GM10266 (cell line): ENCODE measurements at regions not wholly inside any gene's neighbourhood (a gene's known extent, or its start where the extent isn't known, plus 50 kb on each side); places are given as distances from the start of the nearest gene placed in this dataset.
"Not testable (repeated sequence)": the region's sequence is repeated elsewhere in the genome, so short reads cannot be mapped to it uniquely, and the experiment has no call there.

ENCODE experiments used
- DNase-seq: peaks from one replicate; pipeline ENCODE4 v3.0.0; 2012; ENCODE audit errors: extremely low spot score
- CTCF ChIP-seq: IDR thresholded peaks from 2 replicates; pipeline ENCODE4 v1.5.1; 2012; ENCODE audit warnings: mild to moderate bottlenecking, low read depth; ENCODE audit not compliant: control insufficient read depth, insufficient read depth; ENCODE audit errors: missing control alignments

GRCh38 chr10:30688456-30688855, 58.9 kb upstream of the LYZL2 start:
- TF ChIP-seq CTCF: no peak
- DNase-seq: no peak

- DNase-seq: peak; percentile 58
- TF ChIP-seq CTCF: peak; percentile 83
Observed at GRCh38 chr10:30687698-30688213, 58.2 kb upstream of the LYZL2 start.

DNA sequence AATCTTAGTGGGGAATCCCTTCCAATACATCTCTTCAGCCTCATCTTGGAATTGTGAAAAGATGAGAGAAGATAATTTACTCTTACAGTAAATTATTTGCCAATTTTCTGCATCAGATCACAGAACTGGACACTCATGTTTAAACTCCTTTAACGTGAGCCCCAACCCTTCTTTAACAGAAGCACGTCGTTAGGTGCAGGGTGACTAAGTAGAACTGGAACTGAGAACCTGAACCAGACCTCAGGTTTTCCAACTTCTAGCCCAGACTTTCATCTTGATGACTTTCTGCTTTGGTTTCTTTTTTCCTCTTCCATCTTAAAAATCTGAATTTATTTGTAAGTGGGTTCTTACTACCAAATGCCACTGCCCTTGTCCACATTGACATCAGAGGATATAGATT, 57.2 kb upstream of the LYZL2 start:
- no peak for TF ChIP-seq CTCF
- no peak for DNase-seq

DNA sequence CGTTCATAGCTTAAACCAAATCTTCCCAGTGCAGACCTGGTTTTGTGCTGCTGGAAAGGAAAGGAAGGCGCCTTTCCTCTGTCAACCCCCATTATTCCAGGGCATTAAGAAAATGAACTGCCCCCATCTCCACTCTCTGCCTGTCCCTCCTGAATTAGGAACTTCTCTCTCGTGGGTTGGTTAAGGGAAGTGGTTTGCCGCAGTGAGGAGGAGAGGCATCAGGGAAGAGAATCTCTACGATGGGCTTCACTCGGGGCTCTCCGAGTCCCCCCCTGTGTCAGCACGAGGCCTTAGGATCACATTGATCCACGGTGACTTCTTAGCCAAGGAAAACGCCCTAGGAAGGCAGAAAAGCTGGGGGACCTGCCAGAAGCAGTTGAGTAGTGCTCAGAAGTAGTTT, 53.9 kb upstream of the LYZL2 start:
- no peak for TF ChIP-seq CTCF
- DNase-seq: no peak

GRCh38 chr10:30682377-30683199, 53.0 kb upstream of the LYZL2 start:
- DNase-seq: not testable (repeated sequence)

DNA sequence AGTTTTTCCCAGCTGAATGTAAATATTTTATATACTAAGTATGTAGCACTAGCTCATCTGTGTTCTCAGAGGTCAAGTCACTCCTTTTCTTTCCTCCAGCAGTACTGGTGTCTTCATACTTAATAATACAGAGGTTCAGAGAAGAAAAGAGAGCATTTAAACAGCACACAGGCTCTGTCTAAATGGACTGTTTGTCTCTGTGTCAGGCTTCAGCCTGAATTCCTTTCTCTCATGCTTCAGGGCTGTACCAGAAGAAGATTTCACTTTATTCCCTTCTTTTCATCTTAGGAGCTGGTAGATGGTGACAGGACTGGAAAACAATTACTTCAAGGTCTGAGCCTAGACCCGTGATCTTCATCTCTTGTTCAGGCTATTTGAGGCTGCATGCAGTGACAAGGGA, 51.4 kb upstream of the LYZL2 start:
- no peak for DNase-seq
- TF ChIP-seq CTCF: no peak
